ENCODE measurements at regions not wholly inside any gene's neighbourhood (a gene's known extent, or its start where the extent isn't known, plus 50 kb on each side); places are given as distances from the start of the nearest gene placed in this dataset.

- TF ChIP-seq POLR2A (IDR thresholded peaks at IDR 0.05; ENCODE audit: low read length) (no peak), GATA1 (IDR thresholded peaks at IDR 0.05; ENCODE audit: low read depth, low read length) (no peak)
Measured at GRCh38 chr5:167582886-167583285, 708.6 kb upstream of the WWC1 start.
